ENCODE measurements at regions not wholly inside any gene's neighbourhood (a gene's known extent, or its start where the extent isn't known, plus 50 kb on each side); places are given as distances from the start of the nearest gene placed in this dataset.

DNA sequence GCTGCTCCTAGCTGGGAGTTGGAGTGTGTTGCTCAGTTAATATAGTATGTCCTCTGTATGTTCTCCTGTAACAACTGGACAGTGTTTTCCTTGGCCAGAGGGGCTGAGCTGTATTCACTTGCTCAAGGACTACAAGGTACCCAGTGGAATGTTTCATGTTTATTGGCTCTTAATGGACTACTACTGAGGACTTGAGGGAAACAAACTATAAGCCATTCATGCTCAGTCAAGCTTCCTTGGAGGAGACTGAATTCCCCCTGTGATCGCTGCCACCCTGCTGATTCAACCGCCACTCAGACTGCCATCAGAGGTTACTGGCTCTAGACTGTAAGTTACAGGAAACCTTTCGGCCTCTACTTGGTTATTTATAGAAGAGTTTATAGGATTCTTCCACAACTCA is 166.6 kb downstream of the ZC3H11B start:
- no peak overlapping the region for H3K9ac ChIP-seq (ENCODE audit: low read length in 3 of 3)
- H3K9me3 ChIP-seq (ENCODE audit: control insufficient read depth in 2 of 3, insufficient read depth in 1 of 3, low read length in 3 of 3) = no peaks in the 10 kb centered on the region
- H3K4me1 ChIP-seq (ENCODE audit: control insufficient read depth in 2 of 3, insufficient read depth in 2 of 3, low read depth in 1 of 3, low read length in 3 of 3) = no peaks in the 10 kb centered on the region
- intact Hi-C loops (cut with DNase I) = no loop called here
- DNase-seq (no peak), FAIRE-seq (no peak)
- H3K27ac ChIP-seq (ENCODE audit: low read depth in 2 of 2, low read length in 2 of 2) = no peak overlapping the region
- H3K27me3 ChIP-seq (ENCODE audit: control insufficient read depth, insufficient read depth, low read length) = no peaks in the 10 kb centered on the region
- TF ChIP-seq, protein P1, sequence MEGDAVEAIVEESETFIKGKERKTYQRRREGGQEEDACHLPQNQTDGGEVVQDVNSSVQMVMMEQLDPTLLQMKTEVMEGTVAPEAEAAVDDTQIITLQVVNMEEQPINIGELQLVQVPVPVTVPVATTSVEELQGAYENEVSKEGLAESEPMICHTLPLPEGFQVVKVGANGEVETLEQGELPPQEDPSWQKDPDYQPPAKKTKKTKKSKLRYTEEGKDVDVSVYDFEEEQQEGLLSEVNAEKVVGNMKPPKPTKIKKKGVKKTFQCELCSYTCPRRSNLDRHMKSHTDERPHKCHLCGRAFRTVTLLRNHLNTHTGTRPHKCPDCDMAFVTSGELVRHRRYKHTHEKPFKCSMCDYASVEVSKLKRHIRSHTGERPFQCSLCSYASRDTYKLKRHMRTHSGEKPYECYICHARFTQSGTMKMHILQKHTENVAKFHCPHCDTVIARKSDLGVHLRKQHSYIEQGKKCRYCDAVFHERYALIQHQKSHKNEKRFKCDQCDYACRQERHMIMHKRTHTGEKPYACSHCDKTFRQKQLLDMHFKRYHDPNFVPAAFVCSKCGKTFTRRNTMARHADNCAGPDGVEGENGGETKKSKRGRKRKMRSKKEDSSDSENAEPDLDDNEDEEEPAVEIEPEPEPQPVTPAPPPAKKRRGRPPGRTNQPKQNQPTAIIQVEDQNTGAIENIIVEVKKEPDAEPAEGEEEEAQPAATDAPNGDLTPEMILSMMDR (IDR thresholded peaks at IDR 0.05; ENCODE audit: borderline replicate concordance, extremely low read depth, insufficient read depth) = no peak
- H3K4me3 ChIP-seq (ENCODE audit: low read length in 3 of 3) = no peak overlapping the region
- H3K36me3 ChIP-seq (ENCODE audit: control insufficient read depth in 2 of 3, insufficient read depth in 3 of 3, low read length in 3 of 3) = no peaks in the 10 kb centered on the region

DNA sequence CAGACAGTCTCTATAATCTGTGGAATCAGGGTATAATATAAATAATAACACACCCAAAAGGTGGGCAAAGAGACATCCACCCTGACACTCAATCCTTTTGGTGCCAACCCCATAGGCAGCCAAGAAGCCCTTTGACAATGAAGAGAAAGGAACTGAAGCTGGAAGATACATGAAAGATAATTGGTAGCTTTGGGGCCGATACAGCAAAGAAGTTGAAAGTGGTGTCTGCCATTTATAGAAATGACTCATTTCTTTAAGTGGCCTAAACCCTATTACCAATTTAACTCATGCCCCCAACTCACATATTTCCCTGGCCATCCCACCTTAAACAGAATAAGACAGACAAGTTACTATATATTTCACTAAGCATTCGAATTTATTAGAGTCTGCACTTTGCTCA is 167.0 kb downstream of the ZC3H11B start:
- DNase-seq = no peak
- TF ChIP-seq, protein P1 (IDR thresholded peaks at IDR 0.05; ENCODE audit: borderline replicate concordance, extremely low read depth, insufficient read depth) = no peak
- Histone ChIP-seq H3K27ac (ENCODE audit: low read depth in 2 of 2, low read length in 2 of 2) (no peak overlapping the region), H3K36me3 (ENCODE audit: control insufficient read depth in 2 of 3, insufficient read depth in 3 of 3, low read length in 3 of 3) (no peaks in the 10 kb centered on the region), H3K9me3 (ENCODE audit: control insufficient read depth in 2 of 3, insufficient read depth in 1 of 3, low read length in 3 of 3) (no peaks in the 10 kb centered on the region), H3K4me1 (ENCODE audit: control insufficient read depth in 2 of 3, insufficient read depth in 2 of 3, low read depth in 1 of 3, low read length in 3 of 3) (no peaks in the 10 kb centered on the region), H3K4me3 (ENCODE audit: low read length in 3 of 3) (no peak overlapping the region), H3K27me3 (ENCODE audit: control insufficient read depth, insufficient read depth, low read length) (no peaks in the 10 kb centered on the region), H3K9ac (ENCODE audit: low read length in 3 of 3) (no peak overlapping the region)
- intact Hi-C loops (cut with DNase I) = no loop called here
- FAIRE-seq = no peak

DNA sequence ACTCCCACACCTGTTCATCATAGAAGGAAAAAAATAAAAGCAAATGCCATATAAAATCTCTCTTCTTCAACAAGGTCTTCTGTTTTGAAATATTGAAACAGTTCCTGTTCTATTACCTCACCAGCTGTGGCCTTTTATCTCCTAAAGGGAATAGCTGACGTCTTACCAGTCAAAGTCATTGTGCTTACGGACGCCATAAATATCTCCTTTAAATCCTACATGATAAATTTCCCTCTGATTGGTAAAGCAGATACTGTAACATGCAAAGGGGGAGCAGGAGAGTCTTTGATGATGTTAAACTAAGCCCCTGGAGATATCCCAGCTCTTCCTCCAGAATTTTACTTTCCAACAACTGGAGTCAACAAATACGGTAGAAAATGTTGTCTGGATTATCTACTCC is 168.4 kb downstream of the ZC3H11B start:
- DNase-seq (no peak), FAIRE-seq (no peak)
- TF ChIP-seq, protein P1 (IDR thresholded peaks at IDR 0.05; ENCODE audit: borderline replicate concordance, extremely low read depth, insufficient read depth) = no peak
- Histone ChIP-seq H3K9ac (ENCODE audit: low read length in 3 of 3) (no peak overlapping the region), H3K27ac (ENCODE audit: low read depth in 2 of 2, low read length in 2 of 2) (no peak overlapping the region), H3K9me3 (ENCODE audit: control insufficient read depth in 2 of 3, insufficient read depth in 1 of 3, low read length in 3 of 3) (no peaks in the 10 kb centered on the region), H3K27me3 (ENCODE audit: control insufficient read depth, insufficient read depth, low read length) (no peaks in the 10 kb centered on the region), H3K4me3 (ENCODE audit: low read length in 3 of 3) (no peak overlapping the region), H3K4me1 (ENCODE audit: control insufficient read depth in 2 of 3, insufficient read depth in 2 of 3, low read depth in 1 of 3, low read length in 3 of 3) (no peaks in the 10 kb centered on the region), H3K36me3 (ENCODE audit: control insufficient read depth in 2 of 3, insufficient read depth in 3 of 3, low read length in 3 of 3) (no peaks in the 10 kb centered on the region)
- intact Hi-C loops (cut with DNase I) = no loop called here

DNA sequence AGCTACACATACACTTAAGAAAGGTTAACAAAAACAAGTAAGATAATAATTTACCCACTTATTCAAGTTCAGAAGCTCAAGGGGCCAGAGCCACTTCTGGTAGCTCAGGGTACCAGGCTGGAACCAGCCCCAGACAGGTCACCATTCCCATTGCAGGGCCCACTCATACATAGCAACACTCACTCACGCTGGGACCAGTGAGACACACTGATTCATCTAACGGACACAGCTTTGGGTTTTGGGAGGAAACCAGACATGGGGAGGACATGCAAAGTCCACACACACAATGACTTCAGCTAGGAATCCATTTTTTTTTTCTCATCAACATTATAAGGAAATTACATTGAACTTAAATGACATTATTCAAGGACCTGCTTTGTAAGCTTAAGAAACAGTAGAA is 169.1 kb downstream of the ZC3H11B start:
- no peak for FAIRE-seq
- intact Hi-C loops (cut with DNase I) = no loop called here
- Histone ChIP-seq H3K4me1 (ENCODE audit: control insufficient read depth in 2 of 3, insufficient read depth in 2 of 3, low read depth in 1 of 3, low read length in 3 of 3) (no peaks in the 10 kb centered on the region), H3K9me3 (ENCODE audit: control insufficient read depth in 2 of 3, insufficient read depth in 1 of 3, low read length in 3 of 3) (no peaks in the 10 kb centered on the region), H3K4me3 (ENCODE audit: low read length in 3 of 3) (no peak overlapping the region), H3K27ac (ENCODE audit: low read depth in 2 of 2, low read length in 2 of 2) (no peak overlapping the region), H3K36me3 (ENCODE audit: control insufficient read depth in 2 of 3, insufficient read depth in 3 of 3, low read length in 3 of 3) (no peaks in the 10 kb centered on the region), H3K27me3 (ENCODE audit: control insufficient read depth, insufficient read depth, low read length) (no peaks in the 10 kb centered on the region), H3K9ac (ENCODE audit: low read length in 3 of 3) (no peak overlapping the region)
- DNase-seq = no peak
- TF ChIP-seq, protein P1 (IDR thresholded peaks at IDR 0.05; ENCODE audit: borderline replicate concordance, extremely low read depth, insufficient read depth) = no peak

Measured in kidney (tissue), 13 donors.